H9 (cell line): ENCODE measurements at regions not wholly inside any gene's neighbourhood (a gene's known extent, or its start where the extent isn't known, plus 50 kb on each side); places are given as distances from the start of the nearest gene placed in this dataset.

Source experiments
- DNase-seq: peaks from one replicate; pipeline ENCODE4 v3.0.0-alpha.2; 2017
- H2AFZ ChIP-seq: one replicate; pipeline ENCODE4 v1.6.1; 2013; ENCODE audit warnings: mild to moderate bottlenecking, low read length, control low read depth, moderate library complexity
- H2AK5ac ChIP-seq: 2 replicates; pipeline ENCODE4 v1.6.1; 2013; ENCODE audit warnings: low read length, control low read depth, mixed read lengths; ENCODE audit not compliant: insufficient read length
- H2BK120ac ChIP-seq: one replicate; pipeline ENCODE4 v1.6.1; 2013; ENCODE audit warnings: low read depth, mild to moderate bottlenecking, low read length, control low read depth, inconsistent platforms; ENCODE audit not compliant: poor library complexity, severe bottlenecking
- H2BK12ac ChIP-seq: 2 replicates; pipeline ENCODE4 v1.6.1; 2013; ENCODE audit warnings: low read length, control low read depth, mixed read lengths, low read depth; ENCODE audit not compliant: insufficient read length
- H2BK15ac ChIP-seq: 2 replicates; pipeline ENCODE4 v1.6.1; 2013; ENCODE audit warnings: low read depth, low read length, control low read depth
- H2BK20ac ChIP-seq: one replicate; pipeline ENCODE4 v1.6.1; 2013; ENCODE audit warnings: low read depth, mild to moderate bottlenecking, low read length, control low read depth, inconsistent platforms; ENCODE audit not compliant: poor library complexity, severe bottlenecking
- H2BK5ac ChIP-seq: 2 replicates; pipeline ENCODE4 v1.6.1; 2013; ENCODE audit warnings: low read length, control low read depth, mixed read lengths; ENCODE audit not compliant: insufficient read length
- H3K14ac ChIP-seq: 2 replicates; pipeline ENCODE4 v1.6.1; 2013; ENCODE audit warnings: low read length, control low read depth; ENCODE audit not compliant: insufficient read depth
- H3K18ac ChIP-seq: 2 replicates; pipeline ENCODE4 v1.6.1; 2013; ENCODE audit warnings: low read depth, mild to moderate bottlenecking, mixed read lengths, low read length, control low read depth; ENCODE audit not compliant: insufficient read length
- H3K23ac ChIP-seq: 2 replicates; pipeline ENCODE4 v1.6.1; 2013; ENCODE audit warnings: low read length, control low read depth, mixed read lengths, low read depth; ENCODE audit not compliant: insufficient read length
- H3K23me2 ChIP-seq: 2 replicates; pipeline ENCODE4 v1.6.1; 2013; ENCODE audit warnings: low read depth, mild to moderate bottlenecking, mixed read lengths, low read length, control low read depth; ENCODE audit not compliant: insufficient read length, poor library complexity, severe bottlenecking
- H3K27ac ChIP-seq: 2 replicates; pipeline ENCODE4 v1.5.1; 2013; ENCODE audit warnings: low read length, control low read depth, mixed read lengths, low read depth; ENCODE audit not compliant: insufficient read length
- H3K27me3 ChIP-seq: 2 replicates; pipeline ENCODE4 v1.6.1; 2013; ENCODE audit warnings: low read length, control low read depth, inconsistent platforms; ENCODE audit not compliant: insufficient read depth
- H3K4ac ChIP-seq: 2 replicates; pipeline ENCODE4 v1.6.1; 2013; ENCODE audit warnings: low read depth, mild to moderate bottlenecking, control low read depth, inconsistent platforms, low read length, moderate library complexity
- H3K4me1 ChIP-seq: 2 replicates; pipeline ENCODE4 v1.6.1; 2013; ENCODE audit warnings: low read length, control low read depth, inconsistent platforms; ENCODE audit not compliant: insufficient read depth
- H3K4me2 ChIP-seq: 2 replicates; pipeline ENCODE4 v1.6.1; 2013; ENCODE audit warnings: low read length, control low read depth, mixed read lengths; ENCODE audit not compliant: insufficient read length, insufficient read depth
- H3K56ac ChIP-seq: 2 replicates; pipeline ENCODE4 v1.6.1; 2013; ENCODE audit warnings: low read depth, mild to moderate bottlenecking, mixed read lengths, low read length, control low read depth; ENCODE audit not compliant: insufficient read length
- H3K79me1 ChIP-seq: 2 replicates; pipeline ENCODE4 v1.6.1; 2013; ENCODE audit warnings: low read depth, mild to moderate bottlenecking, moderate library complexity, low read length, control low read depth, inconsistent platforms; ENCODE audit not compliant: insufficient read depth, poor library complexity, severe bottlenecking
- H3K79me2 ChIP-seq: 2 replicates; pipeline ENCODE4 v1.6.1; 2013; ENCODE audit warnings: low read length, control low read depth, inconsistent platforms; ENCODE audit not compliant: insufficient read depth
- H3K9ac ChIP-seq: 2 replicates; pipeline ENCODE4 v1.6.1; 2013; ENCODE audit warnings: low read length, control low read depth, mixed read lengths; ENCODE audit not compliant: insufficient read length; ENCODE audit errors: extremely low read depth
- H3K9me3 ChIP-seq: one replicate; pipeline ENCODE4 v1.6.1; 2013; ENCODE audit warnings: low read depth, low read length, inconsistent platforms; ENCODE audit not compliant: control insufficient read depth
- H3T11ph ChIP-seq: one replicate; pipeline ENCODE4 v1.6.1; 2013; ENCODE audit warnings: mild to moderate bottlenecking, low read length, control low read depth, inconsistent platforms
- H4K20me1 ChIP-seq: one replicate; pipeline ENCODE4 v1.6.1; 2013; ENCODE audit not compliant: control insufficient read depth, insufficient read length, insufficient read depth
- H4K5ac ChIP-seq: 2 replicates; pipeline ENCODE4 v1.6.1; 2013; ENCODE audit warnings: low read depth, mild to moderate bottlenecking, mixed read lengths, low read length, control low read depth; ENCODE audit not compliant: insufficient read length
- H4K8ac ChIP-seq: replicated peaks from 2 replicates; pipeline ENCODE4 v1.6.1; 2013; ENCODE audit warnings: low read length, control low read depth, mixed read lengths, low read depth; ENCODE audit not compliant: insufficient read length
- H4K91ac ChIP-seq: 2 replicates; pipeline ENCODE4 v1.6.1; 2013; ENCODE audit warnings: low read depth, mild to moderate bottlenecking, moderate library complexity, mixed read lengths, low read length, control low read depth; ENCODE audit not compliant: insufficient read length
- H3K27ac Mint-ChIP-seq, 3 experiments: 2 replicates in 2 of 3; 3 replicates in 1 of 3; pipeline ENCODE4 v1.8.0; 2020 to 2021; ENCODE audit warnings: mixed read lengths in 3 of 3, mild to moderate bottlenecking in 1 of 3, moderate library complexity in 1 of 3
- H3K27me3 Mint-ChIP-seq: 2 replicates; pipeline ENCODE4 v1.8.0; 2021; ENCODE audit warnings: low read depth, mild to moderate bottlenecking, moderate library complexity, mixed read lengths
- H3K36me3 Mint-ChIP-seq, 3 experiments: 2 replicates in 2 of 3; 3 replicates in 1 of 3; pipeline ENCODE4 v1.8.0; 2020 to 2021; ENCODE audit warnings: low read depth in 3 of 3, mixed read lengths in 3 of 3; ENCODE audit not compliant: insufficient read depth in 1 of 3
- H3K4me1 Mint-ChIP-seq, 2 experiments: 2 replicates each; pipeline ENCODE4 v1.8.0; 2020; ENCODE audit warnings: mixed read lengths in 2 of 2
- H3K4me3 Mint-ChIP-seq, 2 experiments: 2 replicates in 1 of 2; 3 replicates in 1 of 2; pipeline ENCODE4 v1.8.0; 2020 to 2021; ENCODE audit warnings: mild to moderate bottlenecking in 2 of 2, mixed read lengths in 2 of 2, moderate library complexity in 1 of 2
- H3K9me3 Mint-ChIP-seq, 2 experiments: 2 replicates in 1 of 2; 3 replicates in 1 of 2; pipeline ENCODE4 v1.8.0; 2020; ENCODE audit warnings: mild to moderate bottlenecking in 2 of 2, mixed read lengths in 2 of 2, moderate library complexity in 1 of 2
- WGBS: extraction: QIAGEN DNeasy Blood & Tissue Kit; methylation state at CpG from one replicate; pipeline ENCODE4 v1.1.7; 2013; ENCODE audit warnings: missing lambda C conversion rate, low lambda C conversion rate, mixed read lengths; ENCODE audit not compliant: insufficient read length; ENCODE audit errors: extremely low coverage; 5-methylcytosine and 5-hydroxymethylcytosine counted together
- TF ChIP-seq, protein P1 (sequence below): fragments of 200-600 bp; sonication (generic); conservative IDR thresholded peaks from 3 replicates; pipeline ENCODE4 v1.8.0; 2021; ENCODE audit warnings: antibody characterized with exemption, mild to moderate bottlenecking

DNA sequence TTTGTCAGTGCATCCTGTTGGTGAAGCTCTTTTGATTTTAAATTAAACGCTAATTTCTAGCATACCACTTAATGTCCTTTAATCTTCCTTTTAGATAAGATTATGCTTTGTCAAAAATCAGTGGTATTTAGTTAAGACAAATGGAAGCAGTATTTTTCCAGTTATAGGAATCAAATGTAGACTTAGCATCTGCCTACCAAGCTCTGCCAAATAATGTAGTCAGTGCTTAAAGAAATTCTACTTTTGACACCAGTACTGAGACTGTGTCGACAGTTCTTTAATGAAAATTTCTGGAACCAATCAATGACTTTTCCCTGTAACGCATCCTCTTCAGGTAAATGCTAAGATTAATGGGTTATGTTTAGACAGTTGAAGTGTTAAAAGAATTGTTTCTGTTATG is 803.3 kb upstream of the FAM98A start:
- H2BK15ac ChIP-seq = no peak overlapping the region
- no peak overlapping the region for H4K5ac ChIP-seq
- H2BK20ac ChIP-seq = no peak overlapping the region
- H3K4me1 Mint-ChIP-seq = peaks cover 1% of the 10 kb centered on the region in 2 experiments; a peak in 2 of 4 replicates
- no peak overlapping the region for H3T11ph ChIP-seq
- H2BK5ac ChIP-seq = no peak overlapping the region
- no peak overlapping the region for H3K4me2 ChIP-seq
- H3K4me1 ChIP-seq = no peaks in the 10 kb centered on the region
- H3K9ac ChIP-seq = no peak overlapping the region
- no peak overlapping the region for H3K23ac ChIP-seq
- no peaks in the 10 kb centered on the region for H3K79me2 ChIP-seq
- no peak overlapping the region for H3K18ac ChIP-seq
- WGBS = no CpG with 5 or more reads among the region's 3 CpGs
- H4K91ac ChIP-seq = no peak overlapping the region
- no peak overlapping the region for H3K56ac ChIP-seq
- H3K23me2 ChIP-seq = no peaks in the 10 kb centered on the region
- no peak overlapping the region for H3K14ac ChIP-seq
- no peak overlapping the region for H3K4me3 Mint-ChIP-seq
- no peak overlapping the region for H2BK120ac ChIP-seq
- no peak overlapping the region for H2AFZ ChIP-seq
- no peak overlapping the region for H2AK5ac ChIP-seq
- H3K9me3 ChIP-seq = no peaks in the 10 kb centered on the region
- no peak overlapping the region for H3K27ac Mint-ChIP-seq
- no peak overlapping the region for H3K27ac ChIP-seq
- TF ChIP-seq, protein P1, sequence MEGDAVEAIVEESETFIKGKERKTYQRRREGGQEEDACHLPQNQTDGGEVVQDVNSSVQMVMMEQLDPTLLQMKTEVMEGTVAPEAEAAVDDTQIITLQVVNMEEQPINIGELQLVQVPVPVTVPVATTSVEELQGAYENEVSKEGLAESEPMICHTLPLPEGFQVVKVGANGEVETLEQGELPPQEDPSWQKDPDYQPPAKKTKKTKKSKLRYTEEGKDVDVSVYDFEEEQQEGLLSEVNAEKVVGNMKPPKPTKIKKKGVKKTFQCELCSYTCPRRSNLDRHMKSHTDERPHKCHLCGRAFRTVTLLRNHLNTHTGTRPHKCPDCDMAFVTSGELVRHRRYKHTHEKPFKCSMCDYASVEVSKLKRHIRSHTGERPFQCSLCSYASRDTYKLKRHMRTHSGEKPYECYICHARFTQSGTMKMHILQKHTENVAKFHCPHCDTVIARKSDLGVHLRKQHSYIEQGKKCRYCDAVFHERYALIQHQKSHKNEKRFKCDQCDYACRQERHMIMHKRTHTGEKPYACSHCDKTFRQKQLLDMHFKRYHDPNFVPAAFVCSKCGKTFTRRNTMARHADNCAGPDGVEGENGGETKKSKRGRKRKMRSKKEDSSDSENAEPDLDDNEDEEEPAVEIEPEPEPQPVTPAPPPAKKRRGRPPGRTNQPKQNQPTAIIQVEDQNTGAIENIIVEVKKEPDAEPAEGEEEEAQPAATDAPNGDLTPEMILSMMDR = no peak
- no peak for DNase-seq
- no peak overlapping the region for H4K8ac ChIP-seq
- no peak overlapping the region for H3K4ac ChIP-seq
- H3K36me3 Mint-ChIP-seq = no peaks in the 10 kb centered on the region; a peak in 1 of 7 replicates
- no peaks in the 10 kb centered on the region for H3K79me1 ChIP-seq
- no peaks in the 10 kb centered on the region for H3K27me3 Mint-ChIP-seq
- no peaks in the 10 kb centered on the region; a peak in 1 of 5 replicates for H3K9me3 Mint-ChIP-seq
- H3K27me3 ChIP-seq = no peaks in the 10 kb centered on the region
- no peak overlapping the region for H2BK12ac ChIP-seq
- H4K20me1 ChIP-seq = no peaks in the 10 kb centered on the region
